BJ (cell line): ENCODE measurements at regions not wholly inside any gene's neighbourhood (a gene's known extent, or its start where the extent isn't known, plus 50 kb on each side); places are given as distances from the start of the nearest gene placed in this dataset.

Source experiments
- CTCF ChIA-PET: fragments of 350-600 bp; formaldehyde crosslinking; extraction: SDS; loops from one replicate; lab custom pipeline; 2021; ENCODE audit warnings: antibody characterized with exemption, inconsistent platforms; lab: Yijun Ruan, JAX
- POLR2A ChIA-PET: fragments of 300-600 bp; sonication (Branson Sonifier 250); formaldehyde crosslinking; extraction: SDS; loops from one replicate; lab custom pipeline; 2021; ENCODE audit warnings: antibody characterized with exemption; lab: Charles Lee
- DNase-seq: peaks from one replicate; pipeline ENCODE4 v3.0.0-alpha.2; 2011; ENCODE audit warnings: low read depth
- H3K27me3 ChIP-seq: 2 replicates; pipeline ENCODE4 v1.6.0; 2011; ENCODE audit warnings: low read length; ENCODE audit not compliant: control insufficient read depth, insufficient read depth
- H3K36me3 ChIP-seq: 2 replicates; pipeline ENCODE4 v1.5.1; 2011; ENCODE audit warnings: low read length; ENCODE audit not compliant: control insufficient read depth, insufficient read depth
- H3K4me3 ChIP-seq: 2 replicates; pipeline ENCODE4 v1.5.1; 2011; ENCODE audit warnings: low read depth, mild to moderate bottlenecking, control low read depth, low read length
- CTCF ChIP-seq: IDR thresholded peaks from 2 replicates; pipeline ENCODE4 v1.5.1; 2011; ENCODE audit warnings: low read depth, mild to moderate bottlenecking, control low read depth, inconsistent platforms, low read length, moderate library complexity; ENCODE audit not compliant: insufficient read depth

GRCh38 chr3:194760494-194761137 is 74.9 kb downstream of the FAM43A start:
- Histone ChIP-seq H3K27me3 (peaks cover 13% of the 10 kb centered on the region; the same call in 1 of the 2 replicates), H3K36me3 (no peaks in the 10 kb centered on the region), H3K4me3 (no peak overlapping the region)
- CTCF ChIA-PET = no interaction called here
- no peak for DNase-seq
- POLR2A ChIA-PET = no interaction called here
- TF ChIP-seq CTCF = no peak

GRCh38 chr3:194761384-194761783 is 75.7 kb downstream of the FAM43A start:
- DNase-seq = no peak
- CTCF ChIA-PET = no interaction called here
- peaks cover 12% of the 10 kb centered on the region; the same call in 1 of the 2 replicates for H3K27me3 ChIP-seq
- no peaks in the 10 kb centered on the region for H3K36me3 ChIP-seq
- H3K4me3 ChIP-seq = no peak overlapping the region
- POLR2A ChIA-PET = no interaction called here
- TF ChIP-seq CTCF = no peak

GRCh38 chr3:194766845-194767244 is 81.2 kb downstream of the FAM43A start:
- H3K4me3 ChIP-seq = no peak overlapping the region
- DNase-seq = no peak
- CTCF ChIA-PET = no interaction called here
- H3K27me3 ChIP-seq = no peaks in the 10 kb centered on the region
- POLR2A ChIA-PET = interaction anchor here (0.5 kb wide), 1 partner anchor 1514 kb away, joined by 5 read pairs; no protein-coding TSS in a partner anchor
- H3K36me3 ChIP-seq = no peaks in the 10 kb centered on the region
- no peak for TF ChIP-seq CTCF

- no peak overlapping the region for H3K4me3 ChIP-seq
- no peaks in the 10 kb centered on the region for H3K27me3 ChIP-seq
- no peaks in the 10 kb centered on the region for H3K36me3 ChIP-seq
- DNase-seq = no peak
- CTCF ChIA-PET = no interaction called here
- no peak for TF ChIP-seq CTCF
- POLR2A ChIA-PET = interaction anchor here (0.5 kb wide), 1 partner anchor 1514 kb away, joined by 5 read pairs; no protein-coding TSS in a partner anchor
Measured at GRCh38 chr3:194767446-194768207, 81.9 kb downstream of the FAM43A start.

- no peaks in the 10 kb centered on the region for H3K27me3 ChIP-seq
- no peaks in the 10 kb centered on the region for H3K36me3 ChIP-seq
- ChIA-PET POLR2A (interaction anchor here (0.6 kb wide), 3 partner anchors 11 to 195 kb away, joined by 3 read pairs; no protein-coding TSS in a partner anchor), CTCF (no interaction called here)
- H3K4me3 ChIP-seq = 0 out of 2 replicates have a peak overlapping the region, but pooled peaks have one; percentile 11
- DNase-seq = no peak
- TF ChIP-seq CTCF = no peak
Measured at GRCh38 chr3:194768586-194768985, 82.9 kb downstream of the FAM43A start.
